HUES48 (cell line): ENCODE measurements at regions not wholly inside any gene's neighbourhood (a gene's known extent, or its start where the extent isn't known, plus 50 kb on each side); places are given as distances from the start of the nearest gene placed in this dataset.
"Not testable (repeated sequence)": the region's sequence is repeated elsewhere in the genome, so short reads cannot be mapped to it uniquely, and the experiment has no call there.

Experiments used
- H3K27ac ChIP-seq: one replicate; pipeline ENCODE4 v1.7.0; 2013; ENCODE audit warnings: low read depth, low read length, inconsistent platforms
- H3K27me3 ChIP-seq: 2 replicates; pipeline ENCODE4 v1.6.1; 2013; ENCODE audit warnings: mild to moderate bottlenecking, low read length; ENCODE audit not compliant: control insufficient read depth, insufficient read depth
- H3K36me3 ChIP-seq: 2 replicates; pipeline ENCODE4 v1.6.1; 2013; ENCODE audit warnings: low read length; ENCODE audit not compliant: control insufficient read depth, insufficient read depth
- H3K4me1 ChIP-seq: 2 replicates; pipeline ENCODE4 v1.6.1; 2013; ENCODE audit warnings: mild to moderate bottlenecking, low read length; ENCODE audit not compliant: control insufficient read depth, insufficient read depth
- H3K4me3 ChIP-seq: 2 replicates; pipeline ENCODE4 v1.5.1; 2013; ENCODE audit warnings: mild to moderate bottlenecking, low read depth, low read length
- H3K9ac ChIP-seq: 2 replicates; pipeline ENCODE4 v1.6.1; 2013; ENCODE audit warnings: mild to moderate bottlenecking, low read depth, low read length, moderate library complexity
- H3K9me3 ChIP-seq: 2 replicates; pipeline ENCODE4 v1.6.1; 2013; ENCODE audit warnings: low read length; ENCODE audit not compliant: control insufficient read depth, insufficient read depth

- peaks cover 10% of the 10 kb centered on the region for H3K36me3 ChIP-seq
- no peak overlapping the region for H3K4me3 ChIP-seq
- no peaks in the 10 kb centered on the region for H3K27me3 ChIP-seq
- H3K9ac ChIP-seq: no peak overlapping the region
- H3K27ac ChIP-seq: no peak overlapping the region
- H3K4me1 ChIP-seq: peaks cover 12% of the 10 kb centered on the region
- no peaks in the 10 kb centered on the region for H3K9me3 ChIP-seq
These were observed 50.0 kb downstream of the PTPRS start for GRCh38 chr19:5290336-5291262.

GRCh38 chr19:5289060-5289990 lies 51.3 kb downstream of the PTPRS start:
- no peak overlapping the region for H3K9ac ChIP-seq
- no peaks in the 10 kb centered on the region for H3K27me3 ChIP-seq
- H3K27ac ChIP-seq: no peak overlapping the region
- peaks cover 23% of the 10 kb centered on the region for H3K36me3 ChIP-seq
- no peaks in the 10 kb centered on the region for H3K9me3 ChIP-seq
- no peak overlapping the region for H3K4me3 ChIP-seq
- peaks cover 10% of the 10 kb centered on the region for H3K4me1 ChIP-seq

DNA sequence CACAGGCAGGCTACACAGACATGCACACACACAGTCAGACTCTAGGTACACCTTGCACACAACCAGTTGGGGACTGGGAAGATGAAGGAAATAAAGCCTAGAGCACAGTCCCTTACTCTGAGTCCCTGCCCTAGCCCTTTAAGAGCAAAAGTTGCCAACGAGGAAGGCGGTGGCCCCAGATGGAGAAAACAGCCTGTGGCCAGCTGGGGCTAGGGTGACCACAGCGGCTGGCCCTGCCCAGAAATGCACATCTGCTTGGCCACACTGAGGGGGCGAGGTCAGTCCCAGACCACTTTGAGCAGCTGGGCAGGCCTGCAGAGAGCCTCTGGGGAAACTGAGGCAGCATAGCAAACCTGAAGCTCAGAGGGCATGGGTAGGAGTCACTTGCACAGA lies 52.3 kb downstream of the PTPRS start:
- no peaks in the 10 kb centered on the region for H3K27me3 ChIP-seq
- H3K27ac ChIP-seq: no peak overlapping the region
- no peak overlapping the region for H3K4me3 ChIP-seq
- no peaks in the 10 kb centered on the region for H3K9me3 ChIP-seq
- peaks cover 8% of the 10 kb centered on the region for H3K4me1 ChIP-seq
- H3K36me3 ChIP-seq: peaks cover 27% of the 10 kb centered on the region
- H3K9ac ChIP-seq: no peak overlapping the region

GRCh38 chr19:5287066-5287465 lies 53.5 kb downstream of the PTPRS start:
- Histone ChIP-seq H3K9me3 (no peaks in the 10 kb centered on the region), H3K4me1 (peaks cover 4% of the 10 kb centered on the region), H3K9ac (no peak overlapping the region), H3K27me3 (no peaks in the 10 kb centered on the region), H3K4me3 (no peak overlapping the region), H3K36me3 (peaks cover 37% of the 10 kb centered on the region), H3K27ac (no peak overlapping the region)

- Histone ChIP-seq H3K9me3 (no peaks in the 10 kb centered on the region), H3K9ac (no peak overlapping the region), H3K27ac (no peak overlapping the region), H3K4me3 (no peak overlapping the region), H3K36me3 (peaks cover 39% of the 10 kb centered on the region), H3K27me3 (no peaks in the 10 kb centered on the region), H3K4me1 (no peaks in the 10 kb centered on the region)
These were observed 54.1 kb downstream of the PTPRS start for GRCh38 chr19:5286465-5287029.

DNA sequence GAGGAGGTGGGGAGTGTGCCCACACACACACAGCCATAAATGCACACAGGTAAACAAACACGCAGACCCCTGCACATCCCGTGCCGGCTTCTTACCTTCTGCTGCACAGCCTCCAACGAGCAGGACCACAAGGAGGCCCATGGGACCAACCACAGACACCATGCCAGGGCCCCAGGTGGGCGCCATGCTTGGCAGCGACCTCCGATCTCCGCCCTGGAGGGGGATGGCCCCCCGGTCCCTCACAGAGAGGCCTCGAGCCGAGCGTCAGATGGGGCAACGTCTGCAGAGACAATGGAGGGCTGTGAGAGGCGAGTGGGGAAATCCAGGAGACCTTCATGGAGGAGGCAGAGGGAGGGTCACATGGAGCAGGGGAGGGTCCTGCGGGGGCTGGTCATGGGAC lies 54.7 kb downstream of the PTPRS start:
- Histone ChIP-seq H3K4me3 (no peak overlapping the region), H3K27me3 (no peaks in the 10 kb centered on the region), H3K36me3 (peaks cover 39% of the 10 kb centered on the region), H3K4me1 (no peaks in the 10 kb centered on the region), H3K9ac (no peak overlapping the region), H3K9me3 (no peaks in the 10 kb centered on the region), H3K27ac (no peak overlapping the region)

GRCh38 chr19:5285311-5285710 lies 55.3 kb downstream of the PTPRS start:
- Histone ChIP-seq H3K27ac (no peak overlapping the region), H3K4me1 (no peaks in the 10 kb centered on the region), H3K9me3 (no peaks in the 10 kb centered on the region), H3K9ac (no peak overlapping the region), H3K4me3 (no peak overlapping the region), H3K27me3 (no peaks in the 10 kb centered on the region), H3K36me3 (peaks cover 39% of the 10 kb centered on the region)

DNA sequence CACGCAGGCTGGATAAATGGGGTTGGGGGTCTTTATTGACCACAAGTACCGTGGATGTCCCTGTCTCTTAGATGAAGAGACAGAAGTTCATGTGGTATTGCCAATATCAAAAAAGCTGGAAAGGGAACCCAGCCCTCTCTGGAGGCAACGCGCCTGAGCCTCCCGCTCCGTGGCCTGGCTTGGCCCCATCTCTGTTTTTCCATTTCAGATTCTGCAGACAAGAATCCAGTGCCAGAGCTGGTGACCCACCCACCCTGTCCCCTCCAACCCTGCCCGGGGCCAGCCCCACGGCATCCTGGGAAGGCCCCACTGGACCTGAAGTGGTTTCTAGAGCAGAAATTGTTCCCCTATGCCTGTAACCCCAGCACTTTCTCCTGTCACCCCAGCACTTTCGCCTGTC lies 57.7 kb downstream of the PTPRS start:
- Histone ChIP-seq H3K9me3 (no peaks in the 10 kb centered on the region), H3K27me3 (no peaks in the 10 kb centered on the region), H3K9ac (no peak overlapping the region), H3K36me3 (peaks cover 42% of the 10 kb centered on the region), H3K4me1 (no peaks in the 10 kb centered on the region), H3K4me3 (no peak overlapping the region), H3K27ac (no peak overlapping the region)

GRCh38 chr19:5281588-5281987 lies 59.0 kb downstream of the PTPRS start:
- H3K36me3 ChIP-seq: peaks cover 42% of the 10 kb centered on the region
- H3K27me3 ChIP-seq: no peaks in the 10 kb centered on the region
- H3K4me3 ChIP-seq: no peak overlapping the region
- no peak overlapping the region for H3K27ac ChIP-seq
- no peaks in the 10 kb centered on the region for H3K4me1 ChIP-seq
- H3K9ac ChIP-seq: no peak overlapping the region
- no peaks in the 10 kb centered on the region for H3K9me3 ChIP-seq

DNA sequence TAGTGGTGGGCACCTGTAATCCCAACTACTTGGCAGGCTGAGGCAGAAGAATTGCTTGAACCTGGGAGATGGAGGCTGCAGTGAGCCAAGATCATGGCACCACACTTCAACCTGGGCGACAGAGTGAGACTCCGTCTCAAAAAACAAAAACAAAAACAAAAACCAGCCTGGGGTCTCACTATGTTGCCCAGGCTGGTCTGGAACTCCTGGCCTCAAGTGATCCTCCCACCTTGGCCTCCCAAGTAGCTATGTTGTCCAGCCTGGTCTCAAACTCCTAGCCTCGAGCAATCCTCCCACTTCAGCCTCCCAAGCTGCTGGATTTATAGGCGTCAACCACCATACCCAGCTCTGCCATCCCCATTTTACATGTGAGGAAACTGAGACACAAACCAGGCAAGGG lies 64.9 kb downstream of the PTPRS start:
- H3K4me3 ChIP-seq, H3K27me3 ChIP-seq, H3K9ac ChIP-seq, H3K27ac ChIP-seq, H3K9me3 ChIP-seq, H3K4me1 ChIP-seq: not testable (repeated sequence)
- peaks cover 36% of the 10 kb centered on the region for H3K36me3 ChIP-seq
